OCI-LY3 (cell line): ENCODE measurements at regions not wholly inside any gene's neighbourhood (a gene's known extent, or its start where the extent isn't known, plus 50 kb on each side); places are given as distances from the start of the nearest gene placed in this dataset.

Experiments
- CTCF ChIP-seq: fragments of 200-600, 300-600 bp; sonication (generic); IDR thresholded peaks from 2 replicates; pipeline ENCODE4 v1.5.1; 2014; ENCODE audit warnings: antibody characterized with exemption, low read length, low read depth
- EZH2phosphoT487 ChIP-seq: fragments of 200-600 bp; shearing (Covaris generic); IDR thresholded peaks from 2 replicates; pipeline ENCODE4 v1.6.1; 2018; ENCODE audit warnings: antibody characterized with exemption, mixed run types, low read depth

GRCh38 chr10:3516923-3517255 lies 268.1 kb downstream of the KLF6 start:
- no peak for TF ChIP-seq CTCF
- TF ChIP-seq EZH2phosphoT487, result no peak
